Non-pigmented ciliary epithelial cell (primary cell): ENCODE measurements at regions not wholly inside any gene's neighbourhood (a gene's known extent, or its start where the extent isn't known, plus 50 kb on each side); places are given as distances from the start of the nearest gene placed in this dataset.

Source experiments
- DNase-seq: peaks from one replicate; pipeline ENCODE4 v3.0.0-alpha.2; 2010; ENCODE audit warnings: low read depth

DNA sequence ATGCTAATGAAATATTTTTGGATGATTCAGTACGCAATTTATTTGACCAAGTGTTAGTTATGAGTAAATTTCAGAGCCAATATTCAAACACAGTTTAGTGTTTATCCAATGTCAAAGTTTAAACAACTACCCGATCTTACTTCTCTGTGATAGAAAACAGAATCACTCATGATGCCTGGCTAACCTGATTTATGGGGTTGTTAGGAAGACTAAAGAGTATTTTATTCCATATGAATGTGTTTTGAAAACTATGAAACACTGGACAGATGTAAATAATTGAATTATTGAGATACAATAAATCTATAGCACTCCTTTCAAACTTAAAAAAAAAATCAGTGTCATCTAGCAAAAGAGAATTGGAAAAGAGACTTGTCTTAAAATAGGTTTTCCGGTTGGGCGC, 1181.8 kb downstream of the EFNB2 start:
- DNase-seq, result no peak

GRCh38 chr13:105349082-105349723, 1186.3 kb downstream of the EFNB2 start:
- no peak for DNase-seq

- DNase-seq, result peak; percentile 73
Measured at GRCh38 chr13:105346141-105346775, 1189.2 kb downstream of the EFNB2 start.

- no peak for DNase-seq
Measured at GRCh38 chr13:105345730-105346129, 1189.7 kb downstream of the EFNB2 start.

GRCh38 chr13:105345131-105345530, 1190.3 kb downstream of the EFNB2 start:
- DNase-seq, result no peak

- DNase-seq, result no peak
Measured at GRCh38 chr13:105343134-105343806, 1192.2 kb downstream of the EFNB2 start.

DNA sequence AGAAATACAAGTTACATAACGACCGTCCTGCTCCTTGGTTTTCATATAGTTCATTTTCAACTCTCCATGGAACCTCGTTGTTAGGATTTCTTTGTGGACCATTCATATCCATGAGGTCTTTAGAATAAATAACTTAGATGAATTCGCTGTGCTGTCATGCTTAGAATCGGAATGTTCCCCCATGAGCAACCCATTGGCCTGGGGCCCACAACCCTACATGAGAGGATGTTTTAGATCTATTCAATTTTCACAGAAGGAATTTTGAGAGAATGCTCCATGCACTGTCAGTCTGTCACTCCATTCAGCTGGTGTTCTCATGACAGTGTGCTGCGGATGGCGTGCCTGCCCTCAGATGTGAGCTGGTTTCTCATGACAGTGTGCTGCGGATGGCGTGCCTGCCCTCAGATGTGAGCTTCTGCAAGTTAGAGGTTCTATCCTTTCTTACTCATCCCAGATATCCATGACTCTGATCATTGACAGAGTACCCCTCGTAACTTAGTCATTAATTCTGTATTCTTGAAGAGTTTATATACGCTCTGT, 1193.1 kb downstream of the EFNB2 start:
- DNase-seq, result no peak

DNA sequence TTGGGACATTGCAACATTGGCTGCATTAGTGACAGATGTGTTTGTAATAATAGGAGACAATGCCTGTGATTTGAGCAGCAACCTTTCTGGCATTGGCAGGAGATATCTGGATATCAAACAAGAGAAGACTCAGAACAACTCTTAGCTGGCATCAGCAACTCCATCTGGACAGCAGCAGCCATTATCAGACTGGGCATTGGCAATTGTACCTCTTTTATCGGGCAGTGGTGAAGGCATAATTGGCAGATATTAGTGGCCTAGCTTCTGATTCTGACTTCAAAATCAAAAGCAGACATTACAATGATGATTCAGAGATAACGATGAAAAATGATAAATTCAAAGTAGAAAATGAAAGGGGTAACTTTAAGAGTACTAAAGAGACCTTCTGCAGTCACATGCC, 1193.7 kb downstream of the EFNB2 start:
- no peak for DNase-seq

GRCh38 chr13:105341256-105341655, 1194.2 kb downstream of the EFNB2 start:
- no peak for DNase-seq

DNA sequence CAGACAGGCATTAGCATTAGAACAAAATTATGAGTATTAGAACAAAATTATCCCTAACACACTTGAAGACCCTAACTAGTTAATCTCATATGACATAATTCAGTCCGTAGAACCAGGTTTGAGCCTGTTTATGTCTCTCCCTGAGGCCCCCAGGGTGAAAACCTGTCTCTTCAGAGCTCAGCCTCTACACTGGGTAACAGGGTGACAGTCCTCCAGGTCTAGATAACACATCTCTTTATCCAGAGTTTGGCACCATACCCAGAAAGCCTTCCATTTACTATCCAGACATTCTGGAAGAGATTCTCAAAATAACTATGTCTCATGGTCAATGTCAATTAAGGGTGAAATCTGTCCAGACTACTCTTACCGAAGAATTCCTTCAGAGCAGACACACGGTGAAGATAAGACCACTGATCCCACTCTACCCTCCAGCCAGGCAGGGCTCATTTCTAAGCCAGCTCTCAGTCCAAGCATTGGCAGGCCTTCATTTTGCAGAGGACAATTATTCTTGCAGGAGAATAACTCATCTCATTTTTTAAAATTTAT, 1195.3 kb downstream of the EFNB2 start:
- no peak for DNase-seq

GRCh38 chr13:105338773-105339172, 1196.7 kb downstream of the EFNB2 start:
- no peak for DNase-seq

DNA sequence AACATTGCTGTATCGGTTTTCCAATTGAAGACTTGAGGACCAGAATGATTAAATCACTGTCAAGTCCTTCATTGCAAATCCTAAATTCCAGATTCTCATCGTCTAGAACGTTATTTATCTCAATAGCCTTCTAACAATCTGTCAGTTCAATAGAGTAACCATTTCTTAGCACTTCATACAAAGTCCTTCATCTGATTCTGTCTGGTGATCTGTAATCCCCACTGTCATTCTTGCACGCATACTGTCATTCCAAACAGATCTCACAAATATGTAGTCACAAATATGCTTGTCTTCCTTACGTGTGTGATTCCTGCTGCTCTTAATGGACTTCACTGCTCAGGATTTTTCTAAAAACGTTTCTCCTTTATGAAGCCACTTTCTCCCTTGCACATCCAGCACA, 1197.5 kb downstream of the EFNB2 start:
- no peak for DNase-seq

GRCh38 chr13:105336706-105337576, 1198.5 kb downstream of the EFNB2 start:
- DNase-seq, result no peak

- peak; percentile 62 for DNase-seq
Measured at GRCh38 chr13:105334211-105334610, 1201.3 kb downstream of the EFNB2 start.

DNA sequence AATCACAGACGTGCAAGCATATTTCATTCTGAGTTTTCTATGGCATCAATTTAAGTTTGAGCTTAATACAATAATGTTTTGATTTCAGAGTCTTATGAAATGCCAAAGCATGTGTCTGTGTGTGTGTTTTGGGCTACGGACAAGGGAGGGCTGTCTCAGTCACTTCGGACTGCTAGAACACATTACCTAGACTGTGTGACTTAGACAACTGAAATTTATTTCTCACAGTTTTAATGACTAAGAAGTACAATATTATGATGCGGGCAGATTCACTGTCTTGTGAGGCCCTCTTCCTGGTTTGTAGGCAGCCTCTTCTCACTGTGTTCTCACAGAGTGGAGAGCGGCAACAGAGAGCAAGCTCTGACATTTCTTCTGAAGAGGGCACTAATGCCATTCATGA, 1202.0 kb downstream of the EFNB2 start:
- DNase-seq, result no peak

DNA sequence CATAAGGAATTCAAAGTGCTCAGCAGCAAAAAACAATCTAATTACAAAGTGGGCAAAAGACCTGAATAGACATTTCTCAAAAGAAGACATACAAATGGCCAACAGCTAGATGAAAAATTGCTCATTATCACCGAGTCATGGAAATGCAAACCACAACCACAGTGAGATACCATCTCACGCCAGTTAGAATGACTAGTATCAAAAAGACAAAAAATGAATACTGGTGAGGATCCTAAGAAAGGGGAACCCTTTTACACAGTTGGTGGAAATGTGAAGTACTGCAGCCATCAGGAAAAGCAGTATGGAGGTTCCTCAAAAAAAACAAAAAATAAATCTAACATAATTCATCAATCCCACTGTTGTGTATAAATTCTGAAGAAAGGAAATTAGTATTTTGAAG, 1206.1 kb downstream of the EFNB2 start:
- no peak for DNase-seq

DNA sequence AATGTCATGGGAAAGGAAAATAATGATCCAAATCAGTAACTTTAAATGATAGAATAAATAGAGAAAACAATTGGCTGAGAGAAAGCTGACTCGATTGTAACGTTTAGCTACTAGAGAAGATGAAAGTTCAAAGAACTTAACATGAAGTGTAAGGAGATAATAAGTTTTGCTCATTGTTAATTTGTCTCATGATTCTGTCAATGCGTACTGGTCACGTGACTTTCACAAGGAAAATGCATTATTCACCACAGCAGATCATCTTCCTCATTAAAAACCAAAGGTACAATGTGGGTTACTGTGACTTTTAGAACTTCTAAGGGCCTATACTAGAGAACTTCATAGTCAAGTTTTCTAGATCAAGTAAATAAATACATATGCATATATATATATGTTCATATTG, 1207.2 kb downstream of the EFNB2 start:
- DNase-seq, result no peak

DNA sequence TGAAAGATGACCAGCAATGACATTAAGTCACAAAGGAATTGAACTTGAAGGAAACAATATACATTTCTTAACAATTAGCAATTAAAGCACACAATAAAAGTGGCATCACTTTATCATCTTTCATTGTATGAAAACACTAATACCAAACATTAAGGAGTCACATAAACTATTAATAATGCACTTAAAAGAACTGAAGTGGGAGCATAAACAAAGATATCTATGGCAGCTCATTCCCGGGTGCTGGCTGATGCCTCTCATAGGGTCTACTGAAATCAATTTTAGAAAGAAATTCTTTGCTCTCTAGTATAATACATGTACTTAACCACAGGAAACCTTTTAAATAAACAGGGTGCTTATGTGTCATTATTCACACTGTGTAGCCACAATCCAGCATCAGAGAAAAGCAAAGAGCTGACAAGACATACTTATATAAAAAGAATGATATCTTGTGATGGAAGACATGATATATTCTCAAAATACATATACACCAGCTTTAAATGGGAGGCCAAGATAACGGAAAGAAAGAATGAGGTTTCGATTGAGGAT, 1207.8 kb downstream of the EFNB2 start:
- DNase-seq, result no peak

- no peak for DNase-seq
Measured at GRCh38 chr13:105319875-105320274, 1215.6 kb downstream of the EFNB2 start.

GRCh38 chr13:105316731-105317130, 1218.7 kb downstream of the EFNB2 start:
- DNase-seq, result no peak

GRCh38 chr13:105312906-105313305, 1222.6 kb downstream of the EFNB2 start:
- DNase-seq, result no peak

GRCh38 chr13:105311094-105311493, 1224.4 kb downstream of the EFNB2 start:
- no peak for DNase-seq
